ENCODE measurements at regions not wholly inside any gene's neighbourhood (a gene's known extent, or its start where the extent isn't known, plus 50 kb on each side); places are given as distances from the start of the nearest gene placed in this dataset.

DNA sequence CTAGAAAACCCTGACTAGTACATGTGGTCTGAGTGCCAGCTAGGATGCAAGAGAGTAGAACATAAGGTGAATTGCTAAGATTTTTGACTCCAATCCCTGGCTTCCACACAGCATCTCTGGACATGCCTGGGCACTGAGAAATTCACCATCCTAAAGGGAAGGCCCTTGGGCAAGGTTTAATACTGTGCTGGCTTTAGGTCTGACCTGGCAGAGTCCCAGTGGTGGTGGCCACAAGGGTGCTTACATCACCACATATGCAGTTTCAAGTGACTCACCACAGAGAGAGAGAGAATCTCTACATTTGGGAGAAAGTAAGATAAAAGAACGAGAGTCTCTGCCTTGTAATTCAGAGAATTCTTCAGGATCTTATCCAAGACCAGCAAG lies 661.6 kb upstream of the C9orf72 start:
- TF ChIP-seq, protein P1, sequence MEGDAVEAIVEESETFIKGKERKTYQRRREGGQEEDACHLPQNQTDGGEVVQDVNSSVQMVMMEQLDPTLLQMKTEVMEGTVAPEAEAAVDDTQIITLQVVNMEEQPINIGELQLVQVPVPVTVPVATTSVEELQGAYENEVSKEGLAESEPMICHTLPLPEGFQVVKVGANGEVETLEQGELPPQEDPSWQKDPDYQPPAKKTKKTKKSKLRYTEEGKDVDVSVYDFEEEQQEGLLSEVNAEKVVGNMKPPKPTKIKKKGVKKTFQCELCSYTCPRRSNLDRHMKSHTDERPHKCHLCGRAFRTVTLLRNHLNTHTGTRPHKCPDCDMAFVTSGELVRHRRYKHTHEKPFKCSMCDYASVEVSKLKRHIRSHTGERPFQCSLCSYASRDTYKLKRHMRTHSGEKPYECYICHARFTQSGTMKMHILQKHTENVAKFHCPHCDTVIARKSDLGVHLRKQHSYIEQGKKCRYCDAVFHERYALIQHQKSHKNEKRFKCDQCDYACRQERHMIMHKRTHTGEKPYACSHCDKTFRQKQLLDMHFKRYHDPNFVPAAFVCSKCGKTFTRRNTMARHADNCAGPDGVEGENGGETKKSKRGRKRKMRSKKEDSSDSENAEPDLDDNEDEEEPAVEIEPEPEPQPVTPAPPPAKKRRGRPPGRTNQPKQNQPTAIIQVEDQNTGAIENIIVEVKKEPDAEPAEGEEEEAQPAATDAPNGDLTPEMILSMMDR (conservative IDR thresholded peaks at IDR 0.05; ENCODE audit: low read length): no peak
- no peak for TF ChIP-seq EZH2phosphoT487 (IDR thresholded peaks at IDR 0.05; ENCODE audit: borderline replicate concordance)
- Histone ChIP-seq H3K9ac (ENCODE audit: low read depth, low read length, poor library complexity, severe bottlenecking) (no peak overlapping the region), H3K9me3 (ENCODE audit: insufficient read depth, low read depth, low read length) (no peaks in the 10 kb centered on the region), H3F3A (ENCODE audit: low read depth) (no peaks in the 10 kb centered on the region), H3K4me3 (ENCODE audit: low read length, poor library complexity, severe bottlenecking) (no peak overlapping the region), H4K20me1 (ENCODE audit: insufficient read depth, low read length, poor library complexity, severe bottlenecking) (no peaks in the 10 kb centered on the region), H3K4me2 (ENCODE audit: low read depth, low read length, poor library complexity, severe bottlenecking) (no peak overlapping the region), H2AFZ (ENCODE audit: low read length) (no peak overlapping the region), H3K36me3 (ENCODE audit: insufficient read depth, low read length) (no peaks in the 10 kb centered on the region), H3K4me1 (ENCODE audit: insufficient read depth, low read length, poor library complexity, severe bottlenecking) (no peaks in the 10 kb centered on the region), H3K27me3 (ENCODE audit: insufficient read depth, low read length, poor library complexity, severe bottlenecking) (no peaks in the 10 kb centered on the region), H3K9me2 (replicated peaks; ENCODE audit: low read depth, low read length) (no peaks in the 10 kb centered on the region), H3K79me2 (ENCODE audit: insufficient read depth, low read length) (no peaks in the 10 kb centered on the region)

DNA sequence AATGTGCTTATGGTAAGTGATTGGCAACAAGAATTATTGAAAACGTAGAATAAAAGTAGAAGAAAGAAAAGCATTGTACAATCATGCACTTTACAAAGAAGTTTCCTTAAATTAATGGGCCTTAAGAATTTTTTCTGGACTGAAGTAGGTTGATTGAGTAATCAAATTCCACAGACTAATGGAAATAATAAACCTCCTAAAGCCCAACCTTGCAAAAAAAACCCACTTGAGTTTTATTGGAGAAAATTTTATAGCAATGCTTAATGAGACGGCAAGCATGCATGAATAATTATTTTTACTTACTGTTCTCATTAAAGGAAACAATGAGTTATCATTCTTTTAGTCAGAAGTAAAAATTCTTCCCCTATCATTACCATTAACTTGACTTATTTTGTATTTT lies 676.1 kb upstream of the C9orf72 start:
- Histone ChIP-seq H2AFZ (ENCODE audit: low read length) (no peak overlapping the region), H3K4me3 (ENCODE audit: low read length, poor library complexity, severe bottlenecking) (no peak overlapping the region), H3K4me2 (ENCODE audit: low read depth, low read length, poor library complexity, severe bottlenecking) (no peak overlapping the region), H3K9me3 (ENCODE audit: insufficient read depth, low read depth, low read length) (no peaks in the 10 kb centered on the region), H3K9ac (ENCODE audit: low read depth, low read length, poor library complexity, severe bottlenecking) (no peak overlapping the region), H3K9me2 (replicated peaks; ENCODE audit: low read depth, low read length) (no peaks in the 10 kb centered on the region), H3K36me3 (ENCODE audit: insufficient read depth, low read length) (no peaks in the 10 kb centered on the region), H3K79me2 (ENCODE audit: insufficient read depth, low read length) (no peaks in the 10 kb centered on the region), H3K4me1 (ENCODE audit: insufficient read depth, low read length, poor library complexity, severe bottlenecking) (no peaks in the 10 kb centered on the region), H3F3A (ENCODE audit: low read depth) (no peaks in the 10 kb centered on the region), H4K20me1 (ENCODE audit: insufficient read depth, low read length, poor library complexity, severe bottlenecking) (no peaks in the 10 kb centered on the region), H3K27me3 (ENCODE audit: insufficient read depth, low read length, poor library complexity, severe bottlenecking) (no peaks in the 10 kb centered on the region)
- TF ChIP-seq, protein P1 (conservative IDR thresholded peaks at IDR 0.05; ENCODE audit: low read length): no peak
- no peak for TF ChIP-seq EZH2phosphoT487 (IDR thresholded peaks at IDR 0.05; ENCODE audit: borderline replicate concordance)

DNA sequence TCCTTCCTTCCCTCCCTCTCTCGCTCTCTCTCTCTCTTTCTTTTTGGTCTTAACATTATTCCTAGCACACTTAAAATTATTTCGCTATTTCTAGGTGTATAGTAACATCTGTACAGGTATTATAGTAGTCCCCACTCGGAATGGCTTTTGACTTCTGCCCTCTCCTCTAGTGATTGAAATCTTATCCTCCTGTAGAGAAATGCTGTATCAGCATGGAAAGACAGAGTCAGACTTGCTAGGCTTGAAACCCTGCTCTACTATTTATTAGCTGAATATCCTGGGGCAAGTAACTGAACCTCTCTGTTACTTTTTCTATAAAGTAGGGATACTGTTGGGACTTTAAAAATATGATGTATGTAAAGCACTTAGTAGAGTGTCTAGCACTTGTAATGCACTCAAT lies 681.9 kb upstream of the C9orf72 start:
- Histone ChIP-seq H3K9me2 (replicated peaks; ENCODE audit: low read depth, low read length) (no peaks in the 10 kb centered on the region), H3K9ac (ENCODE audit: low read depth, low read length, poor library complexity, severe bottlenecking) (no peak overlapping the region), H3K27me3 (ENCODE audit: insufficient read depth, low read length, poor library complexity, severe bottlenecking) (no peaks in the 10 kb centered on the region), H3K4me1 (ENCODE audit: insufficient read depth, low read length, poor library complexity, severe bottlenecking) (no peaks in the 10 kb centered on the region), H3K4me3 (ENCODE audit: low read length, poor library complexity, severe bottlenecking) (no peak overlapping the region), H3F3A (ENCODE audit: low read depth) (no peaks in the 10 kb centered on the region), H2AFZ (ENCODE audit: low read length) (no peak overlapping the region), H4K20me1 (ENCODE audit: insufficient read depth, low read length, poor library complexity, severe bottlenecking) (no peaks in the 10 kb centered on the region), H3K79me2 (ENCODE audit: insufficient read depth, low read length) (no peaks in the 10 kb centered on the region), H3K9me3 (ENCODE audit: insufficient read depth, low read depth, low read length) (no peaks in the 10 kb centered on the region), H3K36me3 (ENCODE audit: insufficient read depth, low read length) (no peaks in the 10 kb centered on the region), H3K4me2 (ENCODE audit: low read depth, low read length, poor library complexity, severe bottlenecking) (no peak overlapping the region)
- no peak for TF ChIP-seq EZH2phosphoT487 (IDR thresholded peaks at IDR 0.05; ENCODE audit: borderline replicate concordance)
- TF ChIP-seq, protein P1 (conservative IDR thresholded peaks at IDR 0.05; ENCODE audit: low read length): no peak

All from Loucy (cell line).